ENCODE measurements at regions not wholly inside any gene's neighbourhood (a gene's known extent, or its start where the extent isn't known, plus 50 kb on each side); places are given as distances from the start of the nearest gene placed in this dataset.

DNA sequence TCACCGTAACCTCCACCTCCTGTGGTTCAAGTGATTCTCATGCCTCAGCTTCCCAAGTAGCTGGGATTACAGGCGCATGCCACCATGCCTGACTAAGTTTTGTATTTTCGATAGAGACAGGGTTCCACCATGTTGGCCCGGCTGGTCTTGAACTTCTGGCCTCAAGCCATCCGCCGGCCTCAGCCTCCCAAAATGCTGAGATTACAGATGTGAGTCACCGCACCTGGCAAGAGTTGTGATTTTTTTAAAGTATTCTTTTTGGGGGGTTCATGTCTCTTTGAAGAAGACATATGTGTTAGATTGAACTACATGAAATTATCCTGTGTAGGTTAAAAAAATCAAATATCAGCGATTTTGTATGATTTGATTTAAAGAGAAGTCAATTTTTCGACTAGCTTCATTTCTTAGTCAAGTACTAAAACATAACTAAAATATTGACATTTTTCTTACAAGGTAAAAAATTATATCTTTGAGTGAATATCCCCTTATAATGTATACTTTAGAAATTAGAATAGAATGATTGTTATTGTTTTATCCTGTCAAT is 60.3 kb upstream of the ANTXR2 start:
- H2AFZ ChIP-seq (ENCODE audit: low read depth, low read length), result no peak overlapping the region
- H3K4me3 ChIP-seq (ENCODE audit: insufficient read depth, low read depth, low read length), result no peak overlapping the region
- H3K27me3 ChIP-seq (ENCODE audit: insufficient read depth, low read length), result no peaks in the 10 kb centered on the region
- H3K36me3 ChIP-seq (ENCODE audit: insufficient read depth, low read length), result no peaks in the 10 kb centered on the region
- Mint-ChIP-seq H3K4me1 (ENCODE audit: low read depth, unreplicated experiment) (peaks cover 1% of the 10 kb centered on the region), H3K9me3 (ENCODE audit: unreplicated experiment) (peaks cover 2% of the 10 kb centered on the region), H3K27ac (ENCODE audit: unreplicated experiment) (no peak overlapping the region), H3K27me3 (ENCODE audit: low read depth, unreplicated experiment) (no peaks in the 10 kb centered on the region), H3K4me3 (ENCODE audit: unreplicated experiment) (no peak overlapping the region), H3K36me3 (ENCODE audit: low read depth, unreplicated experiment) (no peaks in the 10 kb centered on the region)
- FAIRE-seq (no peak), DNase-seq (ENCODE audit: low read depth) (no peak)
- H3K27ac ChIP-seq (ENCODE audit: low read depth, low read length), result no peak overlapping the region
- no peak overlapping the region for H3K9ac ChIP-seq (ENCODE audit: low read length)
- H3K79me2 ChIP-seq (ENCODE audit: insufficient read depth, low read length), result no peaks in the 10 kb centered on the region
- no peak overlapping the region for H3K4me2 ChIP-seq (ENCODE audit: low read length)
- no peaks in the 10 kb centered on the region for H3K9me3 ChIP-seq (ENCODE audit: insufficient read depth, low read depth, low read length)
- H4K20me1 ChIP-seq (ENCODE audit: insufficient read depth, low read length), result no peaks in the 10 kb centered on the region
- TF ChIP-seq, protein P1, sequence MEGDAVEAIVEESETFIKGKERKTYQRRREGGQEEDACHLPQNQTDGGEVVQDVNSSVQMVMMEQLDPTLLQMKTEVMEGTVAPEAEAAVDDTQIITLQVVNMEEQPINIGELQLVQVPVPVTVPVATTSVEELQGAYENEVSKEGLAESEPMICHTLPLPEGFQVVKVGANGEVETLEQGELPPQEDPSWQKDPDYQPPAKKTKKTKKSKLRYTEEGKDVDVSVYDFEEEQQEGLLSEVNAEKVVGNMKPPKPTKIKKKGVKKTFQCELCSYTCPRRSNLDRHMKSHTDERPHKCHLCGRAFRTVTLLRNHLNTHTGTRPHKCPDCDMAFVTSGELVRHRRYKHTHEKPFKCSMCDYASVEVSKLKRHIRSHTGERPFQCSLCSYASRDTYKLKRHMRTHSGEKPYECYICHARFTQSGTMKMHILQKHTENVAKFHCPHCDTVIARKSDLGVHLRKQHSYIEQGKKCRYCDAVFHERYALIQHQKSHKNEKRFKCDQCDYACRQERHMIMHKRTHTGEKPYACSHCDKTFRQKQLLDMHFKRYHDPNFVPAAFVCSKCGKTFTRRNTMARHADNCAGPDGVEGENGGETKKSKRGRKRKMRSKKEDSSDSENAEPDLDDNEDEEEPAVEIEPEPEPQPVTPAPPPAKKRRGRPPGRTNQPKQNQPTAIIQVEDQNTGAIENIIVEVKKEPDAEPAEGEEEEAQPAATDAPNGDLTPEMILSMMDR (IDR thresholded peaks at IDR 0.05; ENCODE audit: insufficient read depth, low read depth, low read length), result no peak
- no peak for TF ChIP-seq EZH2 (IDR thresholded peaks at IDR 0.05; ENCODE audit: insufficient read depth, low read length)
- peaks cover 4% of the 10 kb centered on the region for H3K4me1 ChIP-seq (ENCODE audit: insufficient read depth, low read length)

DNA sequence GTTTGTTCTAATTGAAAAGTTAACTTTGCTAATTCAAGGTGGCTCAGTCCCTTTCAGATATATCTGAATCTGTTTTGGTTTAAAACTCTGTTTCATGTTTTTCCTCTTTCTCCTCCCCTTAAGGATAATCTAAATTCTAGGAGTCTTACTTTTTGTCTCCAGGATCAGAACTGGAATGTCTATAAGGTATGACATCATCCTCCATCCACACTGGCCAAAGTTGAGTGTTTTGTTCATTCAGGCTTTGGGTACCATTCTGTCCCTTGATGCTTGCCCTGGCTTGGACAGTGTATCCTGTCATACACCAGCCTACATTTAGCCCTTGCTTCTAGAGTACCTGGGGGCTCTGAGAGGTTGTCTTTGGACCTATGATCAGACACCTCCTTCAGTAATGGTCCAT is 56.8 kb upstream of the ANTXR2 start:
- peaks cover 18% of the 10 kb centered on the region for H3K4me1 Mint-ChIP-seq (ENCODE audit: low read depth, unreplicated experiment)
- Histone ChIP-seq H3K4me2 (ENCODE audit: low read length) (no peak overlapping the region), H3K79me2 (ENCODE audit: insufficient read depth, low read length) (no peaks in the 10 kb centered on the region), H3K27ac (ENCODE audit: low read depth, low read length) (no peak overlapping the region), H3K9me3 (ENCODE audit: insufficient read depth, low read depth, low read length) (no peaks in the 10 kb centered on the region), H3K36me3 (ENCODE audit: insufficient read depth, low read length) (no peaks in the 10 kb centered on the region), H2AFZ (ENCODE audit: low read depth, low read length) (no peak overlapping the region), H3K4me3 (ENCODE audit: insufficient read depth, low read depth, low read length) (no peak overlapping the region), H3K27me3 (ENCODE audit: insufficient read depth, low read length) (no peaks in the 10 kb centered on the region), H4K20me1 (ENCODE audit: insufficient read depth, low read length) (no peaks in the 10 kb centered on the region), H3K4me1 (ENCODE audit: insufficient read depth, low read length) (peaks cover 24% of the 10 kb centered on the region), H3K9ac (ENCODE audit: low read length) (no peak overlapping the region)
- H3K27me3 Mint-ChIP-seq (ENCODE audit: low read depth, unreplicated experiment), result no peaks in the 10 kb centered on the region
- peaks cover 2% of the 10 kb centered on the region for H3K9me3 Mint-ChIP-seq (ENCODE audit: unreplicated experiment)
- FAIRE-seq (no peak), DNase-seq (ENCODE audit: low read depth) (no peak)
- TF ChIP-seq EZH2 (IDR thresholded peaks at IDR 0.05; ENCODE audit: insufficient read depth, low read length), result no peak
- TF ChIP-seq, protein P1 (IDR thresholded peaks at IDR 0.05; ENCODE audit: insufficient read depth, low read depth, low read length), result no peak
- no peak overlapping the region for H3K4me3 Mint-ChIP-seq (ENCODE audit: unreplicated experiment)
- H3K27ac Mint-ChIP-seq (ENCODE audit: unreplicated experiment), result no peak overlapping the region
- no peaks in the 10 kb centered on the region for H3K36me3 Mint-ChIP-seq (ENCODE audit: low read depth, unreplicated experiment)

GRCh38 chr4:80128941-80129340 is 55.9 kb upstream of the ANTXR2 start:
- no peaks in the 10 kb centered on the region for H4K20me1 ChIP-seq (ENCODE audit: insufficient read depth, low read length)
- Mint-ChIP-seq H3K36me3 (ENCODE audit: low read depth, unreplicated experiment) (no peaks in the 10 kb centered on the region), H3K9me3 (ENCODE audit: unreplicated experiment) (peaks cover 2% of the 10 kb centered on the region), H3K4me1 (ENCODE audit: low read depth, unreplicated experiment) (peaks cover 18% of the 10 kb centered on the region), H3K4me3 (ENCODE audit: unreplicated experiment) (no peak overlapping the region), H3K27ac (ENCODE audit: unreplicated experiment) (no peak overlapping the region), H3K27me3 (ENCODE audit: low read depth, unreplicated experiment) (no peaks in the 10 kb centered on the region)
- no peaks in the 10 kb centered on the region for H3K79me2 ChIP-seq (ENCODE audit: insufficient read depth, low read length)
- H3K27ac ChIP-seq (ENCODE audit: low read depth, low read length), result no peak overlapping the region
- no peaks in the 10 kb centered on the region for H3K27me3 ChIP-seq (ENCODE audit: insufficient read depth, low read length)
- FAIRE-seq (no peak), DNase-seq (ENCODE audit: low read depth) (no peak)
- TF ChIP-seq, protein P1 (IDR thresholded peaks at IDR 0.05; ENCODE audit: insufficient read depth, low read depth, low read length), result no peak
- no peak for TF ChIP-seq EZH2 (IDR thresholded peaks at IDR 0.05; ENCODE audit: insufficient read depth, low read length)
- H3K4me1 ChIP-seq (ENCODE audit: insufficient read depth, low read length), result peaks cover 24% of the 10 kb centered on the region
- no peak overlapping the region for H3K4me2 ChIP-seq (ENCODE audit: low read length)
- no peak overlapping the region for H3K9ac ChIP-seq (ENCODE audit: low read length)
- H2AFZ ChIP-seq (ENCODE audit: low read depth, low read length), result no peak overlapping the region
- H3K9me3 ChIP-seq (ENCODE audit: insufficient read depth, low read depth, low read length), result no peaks in the 10 kb centered on the region
- no peaks in the 10 kb centered on the region for H3K36me3 ChIP-seq (ENCODE audit: insufficient read depth, low read length)
- H3K4me3 ChIP-seq (ENCODE audit: insufficient read depth, low read depth, low read length), result no peak overlapping the region

Measured in astrocyte (in vitro differentiated cells and primary cell).